ENCODE measurements at regions not wholly inside any gene's neighbourhood (a gene's known extent, or its start where the extent isn't known, plus 50 kb on each side); places are given as distances from the start of the nearest gene placed in this dataset.

- no peak for DNase-seq
- 100% methylated on average over 1 of the region's 3 CpGs for WGBS
- Histone ChIP-seq H3K18ac (ENCODE audit: low read depth in 1 of 2, low read length in 2 of 2) (no peak overlapping the region), H3K27me3 (ENCODE audit: control insufficient read depth in 1 of 2, insufficient read depth in 1 of 2, low read length in 2 of 2) (no peaks in the 10 kb centered on the region), H2AK5ac (ENCODE audit: low read length, severe bottlenecking) (no peak overlapping the region), H2BK120ac (ENCODE audit: low read depth, low read length) (no peak overlapping the region), H3K9me3 (ENCODE audit: control insufficient read depth, low read length) (peaks cover 16% of the 10 kb centered on the region), H3K23ac (ENCODE audit: low read length in 2 of 2) (no peak overlapping the region), H2AFZ (ENCODE audit: low read depth, low read length) (no peak overlapping the region), H3K4me1 (ENCODE audit: control insufficient read depth, insufficient read depth, low read depth, low read length) (no peaks in the 10 kb centered on the region), H3K27ac (ENCODE audit: low read length, poor library complexity, severe bottlenecking) (no peak overlapping the region), H3K4ac (ENCODE audit: low read depth in 1 of 2, low read length in 2 of 2) (no peak overlapping the region), H3K4me2 (ENCODE audit: low read length, poor library complexity, severe bottlenecking) (no peak overlapping the region), H3K79me1 (replicated peaks; ENCODE audit: low read length, poor library complexity, severe bottlenecking) (no peaks in the 10 kb centered on the region), H3K14ac (ENCODE audit: low read length in 2 of 2) (no peak overlapping the region), H3K36me3 (ENCODE audit: control insufficient read depth in 1 of 2, insufficient read depth in 2 of 2, low read depth in 1 of 2, low read length in 2 of 2) (no peaks in the 10 kb centered on the region), H2BK12ac (ENCODE audit: low read length in 2 of 2) (no peak overlapping the region), H2BK5ac (ENCODE audit: low read depth, low read length, poor library complexity, severe bottlenecking) (no peak overlapping the region), H4K91ac (ENCODE audit: low read length) (no peak overlapping the region), H4K8ac (ENCODE audit: low read length) (no peak overlapping the region), H2BK15ac (ENCODE audit: low read depth, poor library complexity, severe bottlenecking) (no peak overlapping the region), H3K9ac (ENCODE audit: low read length) (no peak overlapping the region), H3K4me3 (ENCODE audit: insufficient read depth in 1 of 2, low read depth in 1 of 2, low read length in 2 of 2) (no peak overlapping the region)
Measured at GRCh38 chr10:16256336-16256735, 180.5 kb upstream of the PTER start.

- Histone ChIP-seq H3K14ac (ENCODE audit: low read length in 2 of 2) (no peak overlapping the region), H2BK120ac (ENCODE audit: low read depth, low read length) (no peak overlapping the region), H2BK15ac (ENCODE audit: low read depth, poor library complexity, severe bottlenecking) (no peak overlapping the region), H4K91ac (ENCODE audit: low read length) (no peak overlapping the region), H2BK12ac (ENCODE audit: low read length in 2 of 2) (no peak overlapping the region), H3K36me3 (ENCODE audit: control insufficient read depth in 1 of 2, insufficient read depth in 2 of 2, low read depth in 1 of 2, low read length in 2 of 2) (no peaks in the 10 kb centered on the region), H3K79me1 (replicated peaks; ENCODE audit: low read length, poor library complexity, severe bottlenecking) (no peaks in the 10 kb centered on the region), H2AK5ac (ENCODE audit: low read length, severe bottlenecking) (no peak overlapping the region), H3K4me2 (ENCODE audit: low read length, poor library complexity, severe bottlenecking) (no peak overlapping the region), H3K4me1 (ENCODE audit: control insufficient read depth, insufficient read depth, low read depth, low read length) (no peaks in the 10 kb centered on the region), H3K23ac (ENCODE audit: low read length in 2 of 2) (no peak overlapping the region), H3K9me3 (ENCODE audit: control insufficient read depth, low read length) (peaks cover 8% of the 10 kb centered on the region), H2BK5ac (ENCODE audit: low read depth, low read length, poor library complexity, severe bottlenecking) (no peak overlapping the region), H3K18ac (ENCODE audit: low read depth in 1 of 2, low read length in 2 of 2) (no peak overlapping the region), H4K8ac (ENCODE audit: low read length) (no peak overlapping the region), H3K9ac (ENCODE audit: low read length) (no peak overlapping the region), H3K4me3 (ENCODE audit: insufficient read depth in 1 of 2, low read depth in 1 of 2, low read length in 2 of 2) (no peak overlapping the region), H3K27me3 (ENCODE audit: control insufficient read depth in 1 of 2, insufficient read depth in 1 of 2, low read length in 2 of 2) (no peaks in the 10 kb centered on the region), H3K27ac (ENCODE audit: low read length, poor library complexity, severe bottlenecking) (no peak overlapping the region), H2AFZ (ENCODE audit: low read depth, low read length) (no peak overlapping the region), H3K4ac (ENCODE audit: low read depth in 1 of 2, low read length in 2 of 2) (no peak overlapping the region)
- no peak for DNase-seq
- 73% methylated on average over 6 of the region's 6 CpGs for WGBS
Measured at GRCh38 chr10:16258291-16259040, 178.3 kb upstream of the PTER start.

GRCh38 chr10:16259726-16260125 lies 177.1 kb upstream of the PTER start:
- no peak overlapping the region for H3K23ac ChIP-seq (ENCODE audit: low read length in 2 of 2)
- H3K27ac ChIP-seq (ENCODE audit: low read length, poor library complexity, severe bottlenecking) = no peak overlapping the region
- no peak overlapping the region for H2AFZ ChIP-seq (ENCODE audit: low read depth, low read length)
- no peak overlapping the region for H2AK5ac ChIP-seq (ENCODE audit: low read length, severe bottlenecking)
- H3K4me1 ChIP-seq (ENCODE audit: control insufficient read depth, insufficient read depth, low read depth, low read length) = no peaks in the 10 kb centered on the region
- no peak overlapping the region for H2BK12ac ChIP-seq (ENCODE audit: low read length in 2 of 2)
- H3K14ac ChIP-seq (ENCODE audit: low read length in 2 of 2) = no peak overlapping the region
- H3K9me3 ChIP-seq (ENCODE audit: control insufficient read depth, low read length) = peaks cover 9% of the 10 kb centered on the region
- H3K27me3 ChIP-seq (ENCODE audit: control insufficient read depth in 1 of 2, insufficient read depth in 1 of 2, low read length in 2 of 2) = no peaks in the 10 kb centered on the region
- no peak overlapping the region for H3K9ac ChIP-seq (ENCODE audit: low read length)
- whole genome bisulfite sequencing = 51% methylated on average over 1 of the region's 1 CpG
- H3K4me3 ChIP-seq (ENCODE audit: insufficient read depth in 1 of 2, low read depth in 1 of 2, low read length in 2 of 2) = no peak overlapping the region
- H4K91ac ChIP-seq (ENCODE audit: low read length) = no peak overlapping the region
- no peaks in the 10 kb centered on the region for H3K79me1 ChIP-seq (replicated peaks; ENCODE audit: low read length, poor library complexity, severe bottlenecking)
- no peak overlapping the region for H3K4me2 ChIP-seq (ENCODE audit: low read length, poor library complexity, severe bottlenecking)
- H3K4ac ChIP-seq (ENCODE audit: low read depth in 1 of 2, low read length in 2 of 2) = no peak overlapping the region
- no peak overlapping the region for H4K8ac ChIP-seq (ENCODE audit: low read length)
- H2BK120ac ChIP-seq (ENCODE audit: low read depth, low read length) = no peak overlapping the region
- H2BK5ac ChIP-seq (ENCODE audit: low read depth, low read length, poor library complexity, severe bottlenecking) = no peak overlapping the region
- no peak for DNase-seq
- no peak overlapping the region for H2BK15ac ChIP-seq (ENCODE audit: low read depth, poor library complexity, severe bottlenecking)
- no peaks in the 10 kb centered on the region for H3K36me3 ChIP-seq (ENCODE audit: control insufficient read depth in 1 of 2, insufficient read depth in 2 of 2, low read depth in 1 of 2, low read length in 2 of 2)
- no peak overlapping the region for H3K18ac ChIP-seq (ENCODE audit: low read depth in 1 of 2, low read length in 2 of 2)

- H3K79me1 ChIP-seq (replicated peaks; ENCODE audit: low read length, poor library complexity, severe bottlenecking) = no peaks in the 10 kb centered on the region
- no peak overlapping the region for H2BK120ac ChIP-seq (ENCODE audit: low read depth, low read length)
- H3K36me3 ChIP-seq (ENCODE audit: control insufficient read depth in 1 of 2, insufficient read depth in 2 of 2, low read depth in 1 of 2, low read length in 2 of 2) = no peaks in the 10 kb centered on the region
- H2BK12ac ChIP-seq (ENCODE audit: low read length in 2 of 2) = no peak overlapping the region
- no peak overlapping the region for H2AK5ac ChIP-seq (ENCODE audit: low read length, severe bottlenecking)
- H3K27me3 ChIP-seq (ENCODE audit: control insufficient read depth in 1 of 2, insufficient read depth in 1 of 2, low read length in 2 of 2) = no peaks in the 10 kb centered on the region
- no peak overlapping the region for H4K91ac ChIP-seq (ENCODE audit: low read length)
- H3K4ac ChIP-seq (ENCODE audit: low read depth in 1 of 2, low read length in 2 of 2) = no peak overlapping the region
- H2AFZ ChIP-seq (ENCODE audit: low read depth, low read length) = no peak overlapping the region
- no peak overlapping the region for H2BK15ac ChIP-seq (ENCODE audit: low read depth, poor library complexity, severe bottlenecking)
- no peak overlapping the region for H3K9ac ChIP-seq (ENCODE audit: low read length)
- peaks cover 9% of the 10 kb centered on the region for H3K9me3 ChIP-seq (ENCODE audit: control insufficient read depth, low read length)
- no peak overlapping the region for H3K18ac ChIP-seq (ENCODE audit: low read depth in 1 of 2, low read length in 2 of 2)
- H3K14ac ChIP-seq (ENCODE audit: low read length in 2 of 2) = no peak overlapping the region
- no peaks in the 10 kb centered on the region for H3K4me1 ChIP-seq (ENCODE audit: control insufficient read depth, insufficient read depth, low read depth, low read length)
- no peak overlapping the region for H3K23ac ChIP-seq (ENCODE audit: low read length in 2 of 2)
- no peak overlapping the region for H2BK5ac ChIP-seq (ENCODE audit: low read depth, low read length, poor library complexity, severe bottlenecking)
- H3K4me3 ChIP-seq (ENCODE audit: insufficient read depth in 1 of 2, low read depth in 1 of 2, low read length in 2 of 2) = no peak overlapping the region
- DNase-seq = no peak
- H4K8ac ChIP-seq (ENCODE audit: low read length) = no peak overlapping the region
- H3K27ac ChIP-seq (ENCODE audit: low read length, poor library complexity, severe bottlenecking) = no peak overlapping the region
- H3K4me2 ChIP-seq (ENCODE audit: low read length, poor library complexity, severe bottlenecking) = no peak overlapping the region
Measured at GRCh38 chr10:16260388-16260787, 176.4 kb upstream of the PTER start.
